ENCODE measurements at regions not wholly inside any gene's neighbourhood (a gene's known extent, or its start where the extent isn't known, plus 50 kb on each side); places are given as distances from the start of the nearest gene placed in this dataset.

GRCh38 chr9:118975736-118976135, 393.5 kb downstream of the BRINP1 start:
- Histone ChIP-seq H3F3A (ENCODE audit: insufficient read depth, low read length, poor library complexity, severe bottlenecking) (no peaks in the 10 kb centered on the region), H3K9me2 (ENCODE audit: insufficient read depth, low read length) (no peaks in the 10 kb centered on the region)
- TF ChIP-seq RAD21 (conservative IDR thresholded peaks at IDR 0.05) (no peak), POLR2AphosphoS5 (IDR thresholded peaks at IDR 0.05) (no peak)
- TF ChIP-seq, protein P1, sequence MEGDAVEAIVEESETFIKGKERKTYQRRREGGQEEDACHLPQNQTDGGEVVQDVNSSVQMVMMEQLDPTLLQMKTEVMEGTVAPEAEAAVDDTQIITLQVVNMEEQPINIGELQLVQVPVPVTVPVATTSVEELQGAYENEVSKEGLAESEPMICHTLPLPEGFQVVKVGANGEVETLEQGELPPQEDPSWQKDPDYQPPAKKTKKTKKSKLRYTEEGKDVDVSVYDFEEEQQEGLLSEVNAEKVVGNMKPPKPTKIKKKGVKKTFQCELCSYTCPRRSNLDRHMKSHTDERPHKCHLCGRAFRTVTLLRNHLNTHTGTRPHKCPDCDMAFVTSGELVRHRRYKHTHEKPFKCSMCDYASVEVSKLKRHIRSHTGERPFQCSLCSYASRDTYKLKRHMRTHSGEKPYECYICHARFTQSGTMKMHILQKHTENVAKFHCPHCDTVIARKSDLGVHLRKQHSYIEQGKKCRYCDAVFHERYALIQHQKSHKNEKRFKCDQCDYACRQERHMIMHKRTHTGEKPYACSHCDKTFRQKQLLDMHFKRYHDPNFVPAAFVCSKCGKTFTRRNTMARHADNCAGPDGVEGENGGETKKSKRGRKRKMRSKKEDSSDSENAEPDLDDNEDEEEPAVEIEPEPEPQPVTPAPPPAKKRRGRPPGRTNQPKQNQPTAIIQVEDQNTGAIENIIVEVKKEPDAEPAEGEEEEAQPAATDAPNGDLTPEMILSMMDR (IDR thresholded peaks at IDR 0.05; ENCODE audit: poor library complexity, severe bottlenecking) = no peak

GRCh38 chr9:118976160-118976559, 393.1 kb downstream of the BRINP1 start:
- TF ChIP-seq RAD21 (conservative IDR thresholded peaks at IDR 0.05) = no peak
- TF ChIP-seq MXI1 (conservative IDR thresholded peaks at IDR 0.05; ENCODE audit: poor library complexity, severe bottlenecking) = no peak
- H3K9ac ChIP-seq (ENCODE audit: low read length) = no peak overlapping the region

More at GRCh38 chr9:118975736-118976135, 393.5 kb downstream of the BRINP1 start:
- Histone ChIP-seq H3K27me3 (ENCODE audit: insufficient read depth, low read depth, low read length) (no peaks in the 10 kb centered on the region), H3K9ac (ENCODE audit: low read length) (no peak overlapping the region), H3K4me3 (ENCODE audit: low read length) (no peak overlapping the region), H3K79me2 (replicated peaks; ENCODE audit: insufficient read depth, low read length) (no peaks in the 10 kb centered on the region), H3K4me2 (ENCODE audit: low read length) (no peak overlapping the region), H3K27ac (ENCODE audit: low read length) (no peak overlapping the region), H2AFZ (ENCODE audit: low read depth, low read length) (no peak overlapping the region), H3K9me3 (ENCODE audit: low read length) (no peaks in the 10 kb centered on the region), H3K36me3 (ENCODE audit: insufficient read depth, low read length) (no peaks in the 10 kb centered on the region), H4K20me1 (ENCODE audit: insufficient read depth) (no peaks in the 10 kb centered on the region)

GRCh38 chr9:118984607-118985006, 384.6 kb downstream of the BRINP1 start:
- TF ChIP-seq SMC3 (conservative IDR thresholded peaks at IDR 0.05; ENCODE audit: poor library complexity) = no peak
- no peak for TF ChIP-seq RAD21 (conservative IDR thresholded peaks at IDR 0.05)
- TF ChIP-seq, protein P1 (IDR thresholded peaks at IDR 0.05; ENCODE audit: poor library complexity, severe bottlenecking) = no peak
- no peak for TF ChIP-seq EZH2 (IDR thresholded peaks at IDR 0.05; ENCODE audit: borderline replicate concordance, insufficient read depth, low read length, poor library complexity, severe bottlenecking)
- no peak for TF ChIP-seq POLR2AphosphoS5 (IDR thresholded peaks at IDR 0.05)
- no peak for TF ChIP-seq MXI1 (conservative IDR thresholded peaks at IDR 0.05; ENCODE audit: poor library complexity, severe bottlenecking)
- TF ChIP-seq TAF1 (IDR thresholded peaks at IDR 0.05; ENCODE audit: low read depth) = no peak
- TF ChIP-seq REST (IDR thresholded peaks at IDR 0.05; ENCODE audit: borderline replicate concordance) = no peak
- no peak for TF ChIP-seq EP300 (conservative IDR thresholded peaks at IDR 0.05; ENCODE audit: poor library complexity, severe bottlenecking)
- no peak overlapping the region for H2AFZ ChIP-seq (ENCODE audit: low read depth, low read length)
- H3K27ac ChIP-seq (ENCODE audit: low read length) = no peak overlapping the region
- H3K4me3 ChIP-seq (ENCODE audit: low read length) = no peak overlapping the region
- no peaks in the 10 kb centered on the region for H4K20me1 ChIP-seq (ENCODE audit: insufficient read depth)
- H3K9me2 ChIP-seq (ENCODE audit: insufficient read depth, low read length) = no peaks in the 10 kb centered on the region
- H3K36me3 ChIP-seq (ENCODE audit: insufficient read depth, low read length) = no peaks in the 10 kb centered on the region
- H3K9me3 ChIP-seq (ENCODE audit: low read length) = no peaks in the 10 kb centered on the region
- H3K27me3 ChIP-seq (ENCODE audit: insufficient read depth, low read depth, low read length) = no peaks in the 10 kb centered on the region
- no peaks in the 10 kb centered on the region for H3K79me2 ChIP-seq (replicated peaks; ENCODE audit: insufficient read depth, low read length)
- no peak overlapping the region for H3K9ac ChIP-seq (ENCODE audit: low read length)
- H3K4me2 ChIP-seq (ENCODE audit: low read length) = no peak overlapping the region
- H3F3A ChIP-seq (ENCODE audit: insufficient read depth, low read length, poor library complexity, severe bottlenecking) = no peaks in the 10 kb centered on the region

More at GRCh38 chr9:118976160-118976559, 393.1 kb downstream of the BRINP1 start:
- H3K9me2 ChIP-seq (ENCODE audit: insufficient read depth, low read length) = no peaks in the 10 kb centered on the region
- no peaks in the 10 kb centered on the region for H3K27me3 ChIP-seq (ENCODE audit: insufficient read depth, low read depth, low read length)
- H3K27ac ChIP-seq (ENCODE audit: low read length) = no peak overlapping the region
- no peaks in the 10 kb centered on the region for H3F3A ChIP-seq (ENCODE audit: insufficient read depth, low read length, poor library complexity, severe bottlenecking)
- no peaks in the 10 kb centered on the region for H3K9me3 ChIP-seq (ENCODE audit: low read length)
- no peak overlapping the region for H3K4me2 ChIP-seq (ENCODE audit: low read length)
- H4K20me1 ChIP-seq (ENCODE audit: insufficient read depth) = no peaks in the 10 kb centered on the region
- no peak overlapping the region for H2AFZ ChIP-seq (ENCODE audit: low read depth, low read length)
- H3K4me3 ChIP-seq (ENCODE audit: low read length) = no peak overlapping the region
- H3K79me2 ChIP-seq (replicated peaks; ENCODE audit: insufficient read depth, low read length) = no peaks in the 10 kb centered on the region
- no peaks in the 10 kb centered on the region for H3K36me3 ChIP-seq (ENCODE audit: insufficient read depth, low read length)

Measured in neural cell (in vitro differentiated cells).